Femur (tissue), 1 donor: ENCODE measurements at regions not wholly inside any gene's neighbourhood (a gene's known extent, or its start where the extent isn't known, plus 50 kb on each side); places are given as distances from the start of the nearest gene placed in this dataset.

ENCODE experiments used
- DNase-seq: peaks from one replicate; pipeline ENCODE4 v3.0.0-alpha.2; 2017

- DNase-seq = no peak
Observed at GRCh38 chr10:78301891-78302738, 268.5 kb downstream of the RPS24 start.

GRCh38 chr10:78302739-78302988 is 269.0 kb downstream of the RPS24 start:
- DNase-seq = no peak

GRCh38 chr10:78302989-78303854 is 269.6 kb downstream of the RPS24 start:
- peak; percentile 97 for DNase-seq

GRCh38 chr10:78304091-78305045 is 270.7 kb downstream of the RPS24 start:
- no peak for DNase-seq

GRCh38 chr10:78305311-78305710 is 271.6 kb downstream of the RPS24 start:
- peak; percentile 5 for DNase-seq

DNA sequence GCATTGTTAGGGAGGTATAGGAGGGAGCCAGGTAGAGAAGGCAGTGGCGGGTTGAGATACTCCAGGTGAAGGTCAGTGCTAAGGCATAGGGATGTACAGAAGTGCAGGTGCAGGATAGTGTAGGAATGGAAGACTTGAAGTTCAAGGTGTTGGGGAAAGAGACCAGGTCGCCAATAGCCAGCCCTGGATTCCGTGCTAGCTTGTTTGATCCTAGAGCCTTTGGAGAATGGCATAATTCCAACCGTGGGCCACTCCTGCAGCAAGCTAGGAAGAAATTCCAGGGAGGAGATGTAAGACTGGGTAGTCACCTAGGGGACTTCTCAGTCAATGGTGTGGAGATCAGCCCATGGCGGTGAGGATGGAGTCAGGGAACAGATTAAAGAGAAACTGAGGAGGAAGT is 272.7 kb downstream of the RPS24 start:
- DNase-seq = no peak

- no peak for DNase-seq
Observed at GRCh38 chr10:78307576-78307975, 273.9 kb downstream of the RPS24 start.

DNA sequence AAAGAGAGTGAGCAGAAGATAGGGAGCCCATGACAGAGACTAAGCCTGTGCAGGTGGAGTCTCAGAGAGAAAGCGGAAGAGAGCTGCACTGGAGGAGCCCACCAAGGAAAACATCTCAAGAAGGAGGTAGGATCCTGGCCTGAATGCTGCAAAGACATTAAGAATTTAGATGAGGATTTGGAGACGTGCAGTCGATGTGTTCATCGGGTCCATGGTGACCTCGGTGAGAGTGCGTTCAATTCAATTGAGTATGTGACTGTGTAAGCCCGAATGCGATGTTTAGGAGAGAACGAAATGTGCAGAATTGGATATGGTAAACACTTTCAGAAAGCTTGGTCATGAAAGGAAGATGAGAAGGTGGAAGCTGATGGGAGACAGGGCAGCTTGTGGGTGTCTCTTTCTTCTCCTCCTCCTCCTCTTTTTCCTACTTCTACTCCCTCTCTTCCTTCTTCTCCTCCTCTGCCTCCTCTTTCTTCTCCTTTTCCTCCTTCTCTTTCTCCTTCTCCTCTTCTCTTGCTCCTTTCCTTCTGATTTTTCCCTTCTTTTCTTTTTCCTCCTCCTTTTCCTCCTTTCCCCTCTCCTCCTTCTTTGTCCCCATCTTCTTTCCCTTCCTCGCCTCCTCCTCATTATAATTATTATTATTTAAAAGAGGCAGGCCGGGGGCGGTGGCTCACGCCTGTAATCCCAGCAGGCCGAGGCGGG is 276.0 kb downstream of the RPS24 start:
- no peak for DNase-seq

- DNase-seq = no peak
Observed at GRCh38 chr10:78310481-78311080, 276.9 kb downstream of the RPS24 start.

DNA sequence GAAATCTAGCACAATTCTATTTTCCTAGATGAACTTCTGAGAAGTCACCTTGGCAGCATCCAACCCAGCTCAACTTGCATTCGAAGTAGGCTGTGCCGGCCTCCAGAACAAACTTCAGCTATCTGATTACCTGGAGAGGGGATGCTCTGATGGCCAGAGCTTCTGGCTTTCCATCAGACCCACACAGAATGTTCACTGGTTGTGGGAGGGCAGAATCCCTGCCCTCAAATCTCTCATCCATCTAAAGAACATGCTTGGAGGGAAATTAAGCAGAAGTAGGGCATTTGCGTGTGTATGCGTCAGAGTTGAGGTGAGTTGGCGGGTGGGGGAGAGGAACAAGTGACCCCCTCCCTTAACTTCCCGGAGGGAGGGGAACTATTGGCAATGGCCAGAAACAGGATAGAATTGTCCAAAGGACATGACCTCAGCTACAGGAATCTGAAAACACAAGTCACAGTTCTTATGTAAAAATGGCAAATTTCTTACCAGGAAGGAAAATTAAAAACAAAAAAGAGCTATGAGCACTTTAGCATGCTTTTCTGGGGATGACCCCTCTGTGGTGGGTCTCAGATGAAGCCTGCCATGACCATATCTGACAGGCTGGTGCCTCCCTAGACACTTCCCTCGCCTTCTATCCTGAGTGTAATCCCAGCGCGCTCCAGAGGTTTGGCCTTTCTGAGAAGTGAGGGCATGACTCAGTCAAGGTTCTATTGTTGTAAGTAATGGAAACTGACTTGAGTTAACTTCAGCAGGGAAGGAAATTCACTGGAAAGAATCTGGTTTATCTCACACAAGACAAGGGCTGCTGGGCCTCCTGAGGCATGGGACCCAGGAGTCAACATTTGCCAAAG is 278.8 kb downstream of the RPS24 start:
- no peak for DNase-seq

DNA sequence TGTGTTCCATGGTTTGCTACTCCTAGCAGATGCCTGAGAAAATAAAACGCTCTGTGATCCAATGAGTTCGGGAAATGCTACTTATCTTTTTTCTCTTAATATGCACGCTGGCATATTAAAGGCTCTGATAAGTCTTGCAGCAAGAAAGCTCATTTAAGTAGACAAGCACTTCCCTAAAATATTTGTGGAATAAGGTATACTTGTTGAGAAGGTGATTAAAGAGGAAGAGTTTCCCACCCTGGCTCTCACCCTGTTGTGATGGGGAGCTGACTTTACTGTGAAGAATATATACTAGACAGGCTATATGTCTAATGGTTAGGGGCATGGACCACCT is 279.4 kb downstream of the RPS24 start:
- DNase-seq = peak; percentile 5

DNA sequence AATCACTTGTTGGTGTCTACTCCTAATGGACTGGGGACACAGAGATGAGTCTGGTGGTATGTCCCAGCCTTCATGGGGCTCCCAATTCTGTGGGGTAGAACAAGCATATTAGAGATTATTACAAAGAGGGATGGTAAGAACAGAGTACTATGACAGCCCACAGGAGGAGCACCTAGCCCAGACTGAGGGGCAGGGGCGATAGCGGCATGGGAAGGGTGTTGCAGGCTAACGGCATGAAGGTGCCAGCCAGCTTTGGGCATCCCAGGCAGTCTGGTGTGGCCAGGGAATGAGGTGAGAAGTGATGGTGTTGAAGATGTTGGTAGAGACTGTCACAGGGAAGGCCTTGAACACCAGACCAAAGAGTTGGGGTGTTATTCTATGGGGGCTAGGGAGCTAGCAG is 280.0 kb downstream of the RPS24 start:
- peak; percentile 4 for DNase-seq

DNA sequence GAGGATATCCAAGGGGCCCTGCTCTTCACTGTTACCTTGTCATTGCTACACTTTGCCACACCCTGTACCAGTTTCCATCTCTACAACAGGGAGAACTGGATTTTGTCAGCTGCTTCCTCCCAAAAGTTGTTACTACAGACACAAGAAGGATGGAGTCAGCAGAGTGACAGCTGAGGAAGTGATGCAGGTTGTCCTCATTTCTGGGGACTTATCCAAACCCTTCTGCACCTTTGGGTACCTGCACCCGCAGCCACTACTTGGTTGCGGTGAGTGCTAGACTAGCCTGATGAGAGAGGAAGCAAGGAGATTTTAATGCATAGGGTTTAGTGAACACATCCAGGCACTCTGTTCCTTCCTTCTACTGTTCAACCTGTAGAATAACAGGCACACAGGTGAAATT is 281.0 kb downstream of the RPS24 start:
- DNase-seq = peak; percentile 2

DNA sequence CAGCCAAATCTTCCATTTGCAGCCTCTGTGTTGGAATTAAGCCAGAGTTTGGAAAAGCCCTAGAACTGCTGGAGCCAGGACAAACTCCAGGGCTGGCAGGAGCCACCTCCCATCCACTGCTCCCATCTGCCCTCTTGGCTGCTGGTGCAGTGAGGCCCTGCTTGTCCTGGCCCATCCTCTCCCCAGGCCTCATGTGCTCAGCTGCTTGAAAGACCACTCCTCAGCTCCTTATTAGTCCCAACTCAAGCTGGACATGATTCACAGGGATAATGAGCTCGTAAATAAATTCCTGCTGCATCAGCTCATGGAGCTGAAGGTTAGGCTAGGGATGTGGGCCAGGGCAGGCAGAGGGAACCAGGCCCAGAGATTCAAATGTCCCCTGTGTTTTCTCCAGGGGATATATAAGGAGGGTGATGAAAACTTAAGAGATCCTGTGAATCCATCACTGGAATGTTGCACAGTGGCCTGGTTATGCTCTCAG is 282.8 kb downstream of the RPS24 start:
- DNase-seq = peak; percentile 69

GRCh38 chr10:78318305-78318704 is 284.6 kb downstream of the RPS24 start:
- no peak for DNase-seq

GRCh38 chr10:78319371-78319770 is 285.7 kb downstream of the RPS24 start:
- DNase-seq = no peak

DNA sequence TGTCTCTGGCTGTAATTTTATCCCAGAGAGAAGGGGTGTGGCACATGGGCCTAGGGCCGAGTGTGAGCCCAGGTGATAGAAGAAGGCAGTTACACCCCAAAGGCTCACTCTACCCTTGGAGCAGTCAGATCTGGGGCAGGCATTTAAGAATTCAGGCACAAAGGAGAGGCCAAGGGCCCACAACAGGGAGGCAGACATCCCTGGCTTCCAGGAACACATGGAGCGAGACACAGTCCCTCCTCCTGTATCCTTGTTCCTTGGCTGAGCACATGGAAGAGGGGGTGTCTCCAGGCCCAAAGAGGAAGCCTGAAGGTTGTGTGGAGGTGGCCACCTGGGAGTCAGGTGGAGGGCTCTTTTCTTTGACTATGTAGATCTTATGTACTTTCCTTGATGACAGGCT is 286.2 kb downstream of the RPS24 start:
- no peak for DNase-seq

- no peak for DNase-seq
Observed at GRCh38 chr10:78320506-78320905, 286.8 kb downstream of the RPS24 start.

DNA sequence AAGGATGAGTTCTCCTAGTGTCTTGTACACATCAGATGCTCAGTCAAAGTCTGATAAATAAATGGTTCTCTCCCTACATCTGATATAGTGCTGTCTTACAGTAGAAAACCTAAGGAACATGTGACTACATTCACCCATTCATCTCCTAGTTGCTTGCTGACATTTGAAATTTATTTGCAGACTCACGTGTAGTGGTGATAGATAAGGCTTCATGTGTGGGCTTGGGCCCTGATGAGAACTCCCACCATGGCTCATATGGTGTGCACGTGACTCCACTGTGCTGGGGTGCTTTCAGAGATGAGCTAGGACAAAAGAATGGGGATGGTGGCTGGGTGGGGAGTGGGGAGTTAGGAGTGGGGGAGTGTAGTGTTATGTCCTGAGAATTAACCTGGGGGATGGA is 287.3 kb downstream of the RPS24 start:
- DNase-seq = no peak

GRCh38 chr10:78321500-78321899 is 287.8 kb downstream of the RPS24 start:
- no peak for DNase-seq

GRCh38 chr10:78326372-78326771 is 292.7 kb downstream of the RPS24 start:
- no peak for DNase-seq
